Loucy (cell line): ENCODE measurements at regions not wholly inside any gene's neighbourhood (a gene's known extent, or its start where the extent isn't known, plus 50 kb on each side); places are given as distances from the start of the nearest gene placed in this dataset.

Experiments
- H2AFZ ChIP-seq: fragments of 200-600 bp; sonication (generic); 2 replicates; pipeline ENCODE4 v1.6.0; 2016; ENCODE audit warnings: antibody characterized with exemption, mild to moderate bottlenecking, low read length, moderate library complexity
- H3F3A ChIP-seq: fragments of 200-600 bp; 2 replicates; pipeline ENCODE4 v1.6.0; 2016; ENCODE audit warnings: antibody characterized with exemption, low read depth, mild to moderate bottlenecking
- H3K27me3 ChIP-seq: fragments of 200-600 bp; sonication (generic); 2 replicates; pipeline ENCODE4 v1.6.1; 2014; ENCODE audit warnings: low read length, mild to moderate bottlenecking; ENCODE audit not compliant: insufficient read depth, poor library complexity, severe bottlenecking
- H3K36me3 ChIP-seq: fragments of 200-600 bp; sonication (generic); 2 replicates; pipeline ENCODE4 v1.6.1; 2016; ENCODE audit warnings: low read length; ENCODE audit not compliant: insufficient read depth
- H3K4me1 ChIP-seq: fragments of 200-600 bp; sonication (generic); 2 replicates; pipeline ENCODE4 v1.5.1; 2014; ENCODE audit warnings: low read length, mild to moderate bottlenecking; ENCODE audit not compliant: insufficient read depth, poor library complexity, severe bottlenecking
- H3K4me2 ChIP-seq: fragments of 200-600 bp; sonication (generic); 2 replicates; pipeline ENCODE4 v1.6.0; 2014; ENCODE audit warnings: antibody characterized with exemption, low read length, low read depth, mild to moderate bottlenecking; ENCODE audit not compliant: poor library complexity, severe bottlenecking
- H3K4me3 ChIP-seq: fragments of 200-600 bp; sonication (generic); 2 replicates; pipeline ENCODE4 v1.5.1; 2014; ENCODE audit warnings: low read length, mild to moderate bottlenecking, mixed read lengths; ENCODE audit not compliant: poor library complexity, severe bottlenecking
- H3K79me2 ChIP-seq: fragments of 200-600 bp; sonication (generic); 2 replicates; pipeline ENCODE4 v1.6.1; 2014; ENCODE audit warnings: low read length; ENCODE audit not compliant: insufficient read depth
- H3K9ac ChIP-seq: fragments of 200-600 bp; sonication (generic); 2 replicates; pipeline ENCODE4 v1.6.0; 2014; ENCODE audit warnings: mild to moderate bottlenecking, low read depth, low read length, moderate library complexity; ENCODE audit not compliant: poor library complexity, severe bottlenecking
- H3K9me2 ChIP-seq: fragments of 200-600 bp; sonication (generic); replicated peaks from 2 replicates; pipeline ENCODE4 v1.6.1; 2016; ENCODE audit warnings: low read depth, low read length, mixed read lengths
- H3K9me3 ChIP-seq: fragments of 200-600 bp; sonication (generic); 2 replicates; pipeline ENCODE4 v1.6.1; 2014; ENCODE audit warnings: mild to moderate bottlenecking, antibody characterized with exemption, low read length, low read depth; ENCODE audit not compliant: insufficient read depth
- H4K20me1 ChIP-seq: fragments of 200-600 bp; sonication (generic); 2 replicates; pipeline ENCODE4 v1.6.0; 2014; ENCODE audit warnings: antibody characterized with exemption, low read length, mild to moderate bottlenecking; ENCODE audit not compliant: insufficient read depth, poor library complexity, severe bottlenecking
- EZH2phosphoT487 ChIP-seq: fragments of 200-600 bp; IDR thresholded peaks from 2 replicates; pipeline ENCODE4 v1.6.1; 2018; ENCODE audit warnings: antibody characterized with exemption, mild to moderate bottlenecking, moderate library complexity, borderline replicate concordance
- TF ChIP-seq, protein P1 (sequence below): fragments of 200-600 bp; sonication (generic); conservative IDR thresholded peaks from 2 replicates; pipeline ENCODE4 v1.5.1; 2014; ENCODE audit warnings: mild to moderate bottlenecking, antibody characterized with exemption, low read length

DNA sequence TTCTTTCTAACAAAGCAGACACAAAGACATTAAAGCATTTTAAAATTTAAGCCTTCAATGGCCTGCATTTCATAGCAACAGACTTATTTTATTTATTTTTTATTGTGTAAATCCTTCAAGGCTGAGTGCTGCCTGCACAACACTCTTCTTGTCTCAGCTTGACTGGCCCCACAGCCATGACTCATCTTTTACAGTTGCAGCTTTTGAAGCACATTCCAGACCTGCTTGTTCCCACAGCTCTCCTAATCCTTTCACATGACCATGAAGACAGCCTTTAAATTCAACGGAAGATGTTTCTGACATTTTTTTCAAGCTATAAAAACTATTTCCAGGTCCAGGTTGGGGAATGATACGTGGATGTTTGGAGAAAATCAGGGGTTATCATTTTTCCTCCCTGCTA is 276.9 kb upstream of the TACR3 start:
- Histone ChIP-seq H3K4me2 (no peak overlapping the region), H3K79me2 (no peaks in the 10 kb centered on the region), H3K36me3 (no peaks in the 10 kb centered on the region), H3K4me1 (no peaks in the 10 kb centered on the region), H3K9ac (no peak overlapping the region), H3K27me3 (no peaks in the 10 kb centered on the region), H3F3A (no peaks in the 10 kb centered on the region), H2AFZ (no peak overlapping the region), H3K9me3 (0 out of 2 replicates have a peak, but pooled peaks cover 3% of the 10 kb centered on the region), H4K20me1 (no peaks in the 10 kb centered on the region), H3K4me3 (no peak overlapping the region), H3K9me2 (no peaks in the 10 kb centered on the region)
- TF ChIP-seq EZH2phosphoT487, result no peak
- TF ChIP-seq, protein P1, sequence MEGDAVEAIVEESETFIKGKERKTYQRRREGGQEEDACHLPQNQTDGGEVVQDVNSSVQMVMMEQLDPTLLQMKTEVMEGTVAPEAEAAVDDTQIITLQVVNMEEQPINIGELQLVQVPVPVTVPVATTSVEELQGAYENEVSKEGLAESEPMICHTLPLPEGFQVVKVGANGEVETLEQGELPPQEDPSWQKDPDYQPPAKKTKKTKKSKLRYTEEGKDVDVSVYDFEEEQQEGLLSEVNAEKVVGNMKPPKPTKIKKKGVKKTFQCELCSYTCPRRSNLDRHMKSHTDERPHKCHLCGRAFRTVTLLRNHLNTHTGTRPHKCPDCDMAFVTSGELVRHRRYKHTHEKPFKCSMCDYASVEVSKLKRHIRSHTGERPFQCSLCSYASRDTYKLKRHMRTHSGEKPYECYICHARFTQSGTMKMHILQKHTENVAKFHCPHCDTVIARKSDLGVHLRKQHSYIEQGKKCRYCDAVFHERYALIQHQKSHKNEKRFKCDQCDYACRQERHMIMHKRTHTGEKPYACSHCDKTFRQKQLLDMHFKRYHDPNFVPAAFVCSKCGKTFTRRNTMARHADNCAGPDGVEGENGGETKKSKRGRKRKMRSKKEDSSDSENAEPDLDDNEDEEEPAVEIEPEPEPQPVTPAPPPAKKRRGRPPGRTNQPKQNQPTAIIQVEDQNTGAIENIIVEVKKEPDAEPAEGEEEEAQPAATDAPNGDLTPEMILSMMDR, result no peak

DNA sequence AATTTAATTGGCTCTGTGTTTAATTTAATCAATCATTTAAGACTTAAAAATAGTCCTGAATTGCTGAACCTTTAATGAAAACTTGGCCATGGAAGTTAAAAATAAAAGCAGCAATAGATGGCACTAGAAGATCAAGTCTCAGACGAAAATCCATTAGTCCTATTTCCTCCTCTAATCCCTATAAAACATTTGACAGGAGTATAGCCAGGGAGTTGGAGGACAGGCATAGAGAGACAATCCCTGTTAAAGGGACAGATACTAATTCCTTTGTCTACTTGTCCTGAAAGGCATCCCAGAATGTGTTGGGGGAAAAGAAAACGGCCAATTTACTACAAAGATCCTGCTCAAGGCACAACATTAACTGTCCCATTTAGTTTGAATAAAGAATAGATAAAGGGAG is 276.3 kb upstream of the TACR3 start:
- H3K9ac ChIP-seq, result no peak overlapping the region
- H3K4me3 ChIP-seq, result no peak overlapping the region
- TF ChIP-seq, protein P1, result no peak
- no peak for TF ChIP-seq EZH2phosphoT487

DNA sequence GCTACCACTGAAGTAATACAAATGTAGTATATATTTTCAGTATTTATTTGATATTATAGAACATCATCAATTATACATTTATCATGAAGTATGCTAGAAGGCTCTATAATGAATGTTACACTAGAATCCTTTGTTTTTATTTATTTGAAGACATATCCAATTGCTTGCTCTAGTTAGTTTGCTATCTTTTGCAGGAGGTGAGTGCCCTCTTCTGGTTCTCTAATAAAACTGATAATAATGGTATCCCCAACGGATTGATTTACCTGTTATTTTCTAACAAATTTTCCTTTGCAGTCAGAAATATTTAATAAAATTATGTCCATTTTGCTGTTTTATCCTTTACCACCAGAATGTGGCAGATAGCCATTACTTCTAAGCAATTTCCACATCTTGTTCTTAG is 274.3 kb upstream of the TACR3 start:
- Histone ChIP-seq H3K27me3 (no peaks in the 10 kb centered on the region), H3K9me3 (no peaks in the 10 kb centered on the region), H2AFZ (no peak overlapping the region), H3K79me2 (no peaks in the 10 kb centered on the region), H3K4me2 (no peak overlapping the region), H3K36me3 (no peaks in the 10 kb centered on the region), H4K20me1 (no peaks in the 10 kb centered on the region), H3K4me1 (no peaks in the 10 kb centered on the region), H3F3A (no peaks in the 10 kb centered on the region), H3K9me2 (no peaks in the 10 kb centered on the region), H3K4me3 (no peak overlapping the region), H3K9ac (no peak overlapping the region)
- TF ChIP-seq EZH2phosphoT487, result no peak
- TF ChIP-seq, protein P1, result peak; percentile 37; the same call in 1 of the 2 replicates

More for the DNA sequence above, 276.3 kb upstream of the TACR3 start:
- Histone ChIP-seq H3K9me3 (no peaks in the 10 kb centered on the region), H4K20me1 (no peaks in the 10 kb centered on the region), H3F3A (no peaks in the 10 kb centered on the region), H3K79me2 (no peaks in the 10 kb centered on the region), H3K36me3 (no peaks in the 10 kb centered on the region), H2AFZ (no peak overlapping the region), H3K4me2 (no peak overlapping the region), H3K9me2 (no peaks in the 10 kb centered on the region), H3K4me1 (no peaks in the 10 kb centered on the region), H3K27me3 (no peaks in the 10 kb centered on the region)
